Neural progenitor cell (in vitro differentiated cells): ENCODE measurements at regions not wholly inside any gene's neighbourhood (a gene's known extent, or its start where the extent isn't known, plus 50 kb on each side); places are given as distances from the start of the nearest gene placed in this dataset.

Experiments
- EZH2phosphoT487 ChIP-seq: fragments of 200-600 bp; sonication (generic); IDR thresholded peaks from 2 replicates; pipeline ENCODE4 v1.6.1; 2017; ENCODE audit warnings: antibody characterized with exemption
- TF ChIP-seq, protein P1 (sequence below): fragments of 200-600 bp; sonication (generic); IDR thresholded peaks from 2 replicates; pipeline ENCODE4 v1.5.1; 2017; ENCODE audit warnings: antibody characterized with exemption, mild to moderate bottlenecking

DNA sequence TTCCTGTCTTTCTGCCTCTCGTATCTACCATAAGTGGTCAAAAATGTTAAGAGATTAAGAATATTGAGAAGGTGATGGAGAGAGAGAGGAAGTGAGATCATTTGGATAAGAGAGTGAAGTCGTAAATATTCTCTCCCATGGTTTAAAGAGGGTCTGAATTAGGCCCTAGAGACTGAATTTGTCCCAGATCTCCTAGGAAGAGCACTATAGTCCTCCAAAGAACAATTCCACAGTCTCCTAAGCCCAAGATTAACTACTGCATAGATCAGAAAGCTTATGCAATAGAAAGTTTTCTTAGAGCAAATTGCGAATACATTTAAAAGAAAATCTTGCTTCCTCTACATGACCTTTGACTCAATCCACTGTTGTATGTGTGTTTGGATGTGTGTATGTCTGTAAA is 598.8 kb downstream of the TUSC7 start:
- TF ChIP-seq, protein P1, sequence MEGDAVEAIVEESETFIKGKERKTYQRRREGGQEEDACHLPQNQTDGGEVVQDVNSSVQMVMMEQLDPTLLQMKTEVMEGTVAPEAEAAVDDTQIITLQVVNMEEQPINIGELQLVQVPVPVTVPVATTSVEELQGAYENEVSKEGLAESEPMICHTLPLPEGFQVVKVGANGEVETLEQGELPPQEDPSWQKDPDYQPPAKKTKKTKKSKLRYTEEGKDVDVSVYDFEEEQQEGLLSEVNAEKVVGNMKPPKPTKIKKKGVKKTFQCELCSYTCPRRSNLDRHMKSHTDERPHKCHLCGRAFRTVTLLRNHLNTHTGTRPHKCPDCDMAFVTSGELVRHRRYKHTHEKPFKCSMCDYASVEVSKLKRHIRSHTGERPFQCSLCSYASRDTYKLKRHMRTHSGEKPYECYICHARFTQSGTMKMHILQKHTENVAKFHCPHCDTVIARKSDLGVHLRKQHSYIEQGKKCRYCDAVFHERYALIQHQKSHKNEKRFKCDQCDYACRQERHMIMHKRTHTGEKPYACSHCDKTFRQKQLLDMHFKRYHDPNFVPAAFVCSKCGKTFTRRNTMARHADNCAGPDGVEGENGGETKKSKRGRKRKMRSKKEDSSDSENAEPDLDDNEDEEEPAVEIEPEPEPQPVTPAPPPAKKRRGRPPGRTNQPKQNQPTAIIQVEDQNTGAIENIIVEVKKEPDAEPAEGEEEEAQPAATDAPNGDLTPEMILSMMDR: no peak
- TF ChIP-seq EZH2phosphoT487: no peak
